K562 (cell line): ENCODE measurements at regions not wholly inside any gene's neighbourhood (a gene's known extent, or its start where the extent isn't known, plus 50 kb on each side); places are given as distances from the start of the nearest gene placed in this dataset.

Experiments used
- BCOR ChIP-seq: fragments of 450-650 bp; IDR thresholded peaks from 2 replicates; pipeline ENCODE4 v1.6.1; 2016
- CHD7 ChIP-seq: fragments of 200-600 bp; sonication (generic); IDR thresholded peaks from one replicate; pipeline ENCODE4 v1.6.1; 2012; ENCODE audit warnings: mild to moderate bottlenecking, low read depth, low read length, inconsistent platforms
- DIDO1 ChIP-seq: fragments of 450-650 bp; IDR thresholded peaks from 2 replicates; pipeline ENCODE4 v1.6.1; 2016; ENCODE audit warnings: low read depth, missing biosample characterization, missing genetic modification characterization
- ELF1 ChIP-seq: fragments of 200-800 bp; sonication (Bioruptor generic); IDR thresholded peaks from 2 replicates; pipeline ENCODE4 v1.6.1; 2016; ENCODE audit warnings: missing genetic modification characterization, missing compliant biosample characterization
- ELF4 ChIP-seq: fragments of 450-650 bp; formaldehyde crosslinking; IDR thresholded peaks from 2 replicates; pipeline ENCODE4 v1.4.0; 2022; ENCODE audit warnings: missing genetic modification characterization
- FOXK1 ChIP-seq: sonication (generic); formaldehyde crosslinking; IDR thresholded peaks from 2 replicates; pipeline ENCODE4 v1.8.0; 2022; ENCODE audit warnings: missing genetic modification reagents, mild to moderate bottlenecking, borderline replicate concordance
- KAT7 ChIP-seq: sonication (generic); formaldehyde crosslinking; IDR thresholded peaks from 2 replicates; pipeline ENCODE4 v1.8.0; 2022; ENCODE audit warnings: missing genetic modification reagents, mild to moderate bottlenecking, borderline replicate concordance
- KAT8 ChIP-seq: fragments of 450-650 bp; IDR thresholded peaks from 2 replicates; pipeline ENCODE4 v1.6.1; 2016; ENCODE audit warnings: low read depth, mild to moderate bottlenecking
- NR2C2 ChIP-seq, 2 experiments: fragments of 200-800 bp in 1 of 2; sonication (Bioruptor generic) in 1 of 2; sonication (generic) in 1 of 2; formaldehyde crosslinking in 1 of 2; IDR thresholded peaks; 2 replicates each; pipeline versions ENCODE4 v1.6.1 to v1.8.0; 2016 to 2022; ENCODE audit warnings: mild to moderate bottlenecking in 1 of 2, missing compliant biosample characterization in 1 of 2, missing genetic modification characterization in 1 of 2, missing genetic modification reagents in 1 of 2
- NUFIP1 ChIP-seq: fragments of 450-650 bp; IDR thresholded peaks from 2 replicates; pipeline ENCODE4 v1.6.1; 2018; ENCODE audit not compliant: partially characterized antibody
- STAT5A ChIP-seq: IDR thresholded peaks from 2 replicates; pipeline ENCODE4 v1.6.1; 2012; ENCODE audit warnings: low read length, inconsistent platforms, borderline replicate concordance
- SUPT5H ChIP-seq: fragments of 450-650 bp; IDR thresholded peaks from 2 replicates; pipeline ENCODE4 v1.6.1; 2016
- ZFP36 ChIP-seq: fragments of 150-350 bp; IDR thresholded peaks from 2 replicates; pipeline ENCODE4 v1.6.1; 2018; ENCODE audit warnings: low read length, low read depth; ENCODE audit not compliant: partially characterized antibody
- ZKSCAN3 ChIP-seq: fragments of 250-450 bp; sonication (Bioruptor Pico); IDR thresholded peaks from 2 replicates; pipeline ENCODE4 v1.4.0; 2020
- ZNF134 ChIP-seq: fragments of 250-450 bp; sonication (Bioruptor Pico); conservative IDR thresholded peaks from 2 replicates; pipeline ENCODE4 v1.4.0; 2020
- ZNF212 ChIP-seq: fragments of 450-650 bp; formaldehyde crosslinking; IDR thresholded peaks from 2 replicates; pipeline ENCODE4 v1.4.0; 2020; ENCODE audit warnings: mild to moderate bottlenecking
- ZNF232 ChIP-seq: sonication (generic); formaldehyde crosslinking; IDR thresholded peaks from 2 replicates; pipeline ENCODE4 v1.8.0; 2022; ENCODE audit warnings: mild to moderate bottlenecking, missing genetic modification reagents
- TF ChIP-seq, protein P1 (sequence below): fragments of 450-650 bp; formaldehyde crosslinking; IDR thresholded peaks from 2 replicates; pipeline ENCODE4 v1.4.0; 2020; ENCODE audit warnings: mild to moderate bottlenecking

GRCh38 chr12:22994316-22994675 lies 369.3 kb downstream of the ETNK1 start (continued):
- TF ChIP-seq CHD7 (no peak), KAT7 (no peak), STAT5A (no peak), NUFIP1 (no peak), NR2C2 (CRISPR knock-in tag; IDR thresholded peaks at IDR 0.05) (no peak), NR2C2 (tag; IDR thresholded peaks at IDR 0.05) (no peak), BCOR (no peak), ELF4 (CRISPR knock-in tag) (no peak), ZFP36 (no peak), ZNF212 (CRISPR knock-in tag) (no peak), ELF1 (tag) (no peak), ZNF134 (CRISPR knock-in tag) (no peak), FOXK1 (CRISPR knock-in tag) (no peak), ZKSCAN3 (CRISPR knock-in tag) (no peak), KAT8 (no peak), SUPT5H (no peak), DIDO1 (tag) (no peak), ZNF232 (CRISPR knock-in tag) (no peak)
- TF ChIP-seq, protein P1, sequence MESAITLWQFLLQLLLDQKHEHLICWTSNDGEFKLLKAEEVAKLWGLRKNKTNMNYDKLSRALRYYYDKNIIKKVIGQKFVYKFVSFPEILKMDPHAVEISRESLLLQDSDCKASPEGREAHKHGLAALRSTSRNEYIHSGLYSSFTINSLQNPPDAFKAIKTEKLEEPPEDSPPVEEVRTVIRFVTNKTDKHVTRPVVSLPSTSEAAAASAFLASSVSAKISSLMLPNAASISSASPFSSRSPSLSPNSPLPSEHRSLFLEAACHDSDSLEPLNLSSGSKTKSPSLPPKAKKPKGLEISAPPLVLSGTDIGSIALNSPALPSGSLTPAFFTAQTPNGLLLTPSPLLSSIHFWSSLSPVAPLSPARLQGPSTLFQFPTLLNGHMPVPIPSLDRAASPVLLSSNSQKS (CRISPR knock-in tag) = no peak
